Lower lobe of right lung (tissue), 2 donors: ENCODE measurements at regions not wholly inside any gene's neighbourhood (a gene's known extent, or its start where the extent isn't known, plus 50 kb on each side); places are given as distances from the start of the nearest gene placed in this dataset.
A peak's percentile ranks its signal among the peaks of the same experiment; 100 is the strongest.

ENCODE experiments used
- ATAC-seq, 2 donors: fragments of 200-7000 bp; cut with Tn5 transposase; one replicate each; pipeline ENCODE4 v1.9.1; 2020 to 2022; ENCODE audit warnings: mild to moderate bottlenecking in 2 of 2, moderate library complexity in 2 of 2
- DNase-seq: peaks from one replicate; pipeline ENCODE4 v3.0.0-alpha.2; 2020
- H3K27ac ChIP-seq: fragments of 200-600 bp; one replicate; pipeline ENCODE4 v1.8.0; 2022
- H3K27me3 ChIP-seq: fragments of 200-600 bp; one replicate; pipeline ENCODE4 v1.8.0; 2022; ENCODE audit warnings: low read depth
- H3K36me3 ChIP-seq: fragments of 200-600 bp; one replicate; pipeline ENCODE4 v1.8.0; 2022; ENCODE audit warnings: mild to moderate bottlenecking
- H3K4me1 ChIP-seq: fragments of 200-600 bp; one replicate; pipeline ENCODE4 v1.8.0; 2022
- H3K4me3 ChIP-seq: fragments of 200-600 bp; one replicate; pipeline ENCODE4 v1.8.0; 2022; ENCODE audit warnings: mild to moderate bottlenecking
- H3K9me3 ChIP-seq: fragments of 200-600 bp; one replicate; pipeline ENCODE4 v1.8.0; 2022
- CTCF ChIP-seq: fragments of 200-600 bp; IDR thresholded peaks from one replicate; pipeline ENCODE4 v1.8.0; 2022; ENCODE audit warnings: antibody characterized with exemption, mild to moderate bottlenecking
- intact Hi-C: fragments of 100-400 bp; cut with DNase I; formaldehyde crosslinking; loops from one replicate; pipeline ENCODE4 v1.11.0; 2022
- donor health status: DM: no; HTN: yes; CAD: no; lungs with severe emphysema.

DNA sequence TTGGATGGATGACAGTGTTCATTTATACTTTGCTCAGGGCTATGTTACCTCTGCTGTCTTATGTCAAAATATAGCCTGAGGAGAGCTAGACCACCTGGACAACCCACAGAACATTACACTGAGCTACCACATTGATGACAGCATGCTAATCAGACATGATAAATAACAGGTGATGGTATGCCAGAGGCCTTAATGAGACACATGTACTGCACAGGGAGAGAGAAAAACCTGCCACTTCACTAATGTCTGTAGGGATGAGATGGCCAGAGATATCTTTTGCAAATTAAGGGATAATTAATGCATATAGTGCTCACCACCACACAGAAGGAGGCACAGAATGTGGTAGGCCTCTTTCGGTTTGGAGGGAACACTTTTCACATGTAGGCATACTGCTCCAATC lies 1122.6 kb upstream of the POT1 start:
- intact Hi-C loops, result no loop called here
- DNase-seq, result no peak
- no peak for TF ChIP-seq CTCF
- H3K27ac ChIP-seq, result no peak overlapping the region
- H3K4me3 ChIP-seq, result no peak overlapping the region
- H3K27me3 ChIP-seq, result no peaks in the 10 kb centered on the region
- no peaks in the 10 kb centered on the region for H3K36me3 ChIP-seq
- H3K4me1 ChIP-seq, result no peaks in the 10 kb centered on the region
- no peaks in the 10 kb centered on the region for H3K9me3 ChIP-seq
- no peak for ATAC-seq

DNA sequence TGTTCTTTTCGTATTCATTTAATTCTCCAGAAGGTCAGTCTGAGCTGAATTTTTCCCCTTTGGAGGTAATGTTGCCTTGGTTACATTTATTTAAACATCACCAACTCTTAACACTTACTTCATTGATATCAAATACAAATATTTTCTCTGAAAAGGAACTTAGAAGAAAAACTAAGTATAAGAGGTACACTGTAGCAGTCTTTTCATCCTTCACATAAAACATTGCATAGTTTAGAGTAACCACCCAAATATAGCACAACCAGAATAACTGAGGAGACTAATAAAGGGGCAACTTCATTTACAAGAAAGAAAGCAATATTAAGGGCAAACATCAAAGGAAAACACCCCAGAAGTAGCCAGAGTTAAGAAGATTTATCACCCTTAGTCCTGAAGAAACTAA lies 1115.0 kb upstream of the POT1 start:
- Histone ChIP-seq H3K27me3 (no peaks in the 10 kb centered on the region), H3K36me3 (no peaks in the 10 kb centered on the region), H3K4me3 (no peak overlapping the region), H3K27ac (no peak overlapping the region), H3K4me1 (no peaks in the 10 kb centered on the region), H3K9me3 (no peaks in the 10 kb centered on the region)
- ATAC-seq (no peak), DNase-seq (no peak)
- TF ChIP-seq CTCF, result no peak
- intact Hi-C loops, result no loop called here

- ATAC-seq (no peak), DNase-seq (no peak)
- intact Hi-C loops, result no loop called here
Observed at GRCh38 chr7:126041472-126041871, 1111.8 kb upstream of the POT1 start.

GRCh38 chr7:126040114-126041045 lies 1110.8 kb upstream of the POT1 start:
- DNase-seq, result no peak
- Histone ChIP-seq H3K27ac (no peak overlapping the region), H3K36me3 (no peaks in the 10 kb centered on the region), H3K27me3 (no peaks in the 10 kb centered on the region), H3K4me1 (no peaks in the 10 kb centered on the region), H3K4me3 (no peak overlapping the region), H3K9me3 (no peaks in the 10 kb centered on the region)
- ATAC-seq, result peak in 1 of 2 donors; percentile 49
- intact Hi-C loops, result no loop called here
- TF ChIP-seq CTCF, result no peak

More at GRCh38 chr7:126041472-126041871, 1111.8 kb upstream of the POT1 start:
- Histone ChIP-seq H3K9me3 (no peaks in the 10 kb centered on the region), H3K4me1 (no peaks in the 10 kb centered on the region), H3K27ac (no peak overlapping the region), H3K27me3 (no peaks in the 10 kb centered on the region), H3K4me3 (no peak overlapping the region), H3K36me3 (no peaks in the 10 kb centered on the region)
- TF ChIP-seq CTCF, result no peak

GRCh38 chr7:126026421-126027088 lies 1096.9 kb upstream of the POT1 start:
- no peak for TF ChIP-seq CTCF
- intact Hi-C loops, result no loop called here
- ATAC-seq (no peak), DNase-seq (no peak)
- H3K36me3 ChIP-seq, result no peaks in the 10 kb centered on the region
- no peaks in the 10 kb centered on the region for H3K27me3 ChIP-seq
- H3K27ac ChIP-seq, result no peak overlapping the region
- H3K9me3 ChIP-seq, result no peaks in the 10 kb centered on the region
- H3K4me3 ChIP-seq, result no peak overlapping the region
- H3K4me1 ChIP-seq, result no peaks in the 10 kb centered on the region
